T1000 (cell line): ENCODE measurements at regions not wholly inside any gene's neighbourhood (a gene's known extent, or its start where the extent isn't known, plus 50 kb on each side); places are given as distances from the start of the nearest gene placed in this dataset.

ENCODE experiments used
- DNase-seq: peaks from one replicate; lab custom pipeline; 2025; ENCODE audit warnings: mixed read lengths; lab: John Stamatoyannopoulos, UW

DNA sequence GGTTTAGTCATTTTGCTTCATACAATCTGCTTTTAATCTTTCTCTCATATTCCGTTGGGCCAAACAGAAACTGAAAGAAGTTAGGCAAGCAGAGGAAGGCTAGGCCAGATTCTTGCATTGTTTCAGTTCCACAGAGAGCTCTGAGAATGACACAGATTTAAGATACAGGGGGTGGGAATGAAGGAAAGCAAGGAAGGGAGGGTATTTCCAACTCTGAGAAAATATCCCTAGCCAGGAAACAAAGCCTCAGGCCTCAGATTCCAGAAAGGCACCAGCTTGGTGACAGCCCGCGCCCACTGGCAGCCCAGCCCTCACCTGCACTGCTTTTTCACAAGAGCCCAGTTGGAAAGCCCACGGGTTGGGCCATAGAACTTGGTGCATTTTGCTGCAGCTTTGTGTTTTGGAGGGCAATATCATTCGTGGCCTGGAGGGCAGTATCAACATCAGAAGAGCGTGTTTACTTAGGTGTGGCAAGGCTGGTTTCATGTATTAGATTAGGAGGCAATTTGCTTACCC, 63.5 kb downstream of the ENC1 start:
- no peak for DNase-seq

DNA sequence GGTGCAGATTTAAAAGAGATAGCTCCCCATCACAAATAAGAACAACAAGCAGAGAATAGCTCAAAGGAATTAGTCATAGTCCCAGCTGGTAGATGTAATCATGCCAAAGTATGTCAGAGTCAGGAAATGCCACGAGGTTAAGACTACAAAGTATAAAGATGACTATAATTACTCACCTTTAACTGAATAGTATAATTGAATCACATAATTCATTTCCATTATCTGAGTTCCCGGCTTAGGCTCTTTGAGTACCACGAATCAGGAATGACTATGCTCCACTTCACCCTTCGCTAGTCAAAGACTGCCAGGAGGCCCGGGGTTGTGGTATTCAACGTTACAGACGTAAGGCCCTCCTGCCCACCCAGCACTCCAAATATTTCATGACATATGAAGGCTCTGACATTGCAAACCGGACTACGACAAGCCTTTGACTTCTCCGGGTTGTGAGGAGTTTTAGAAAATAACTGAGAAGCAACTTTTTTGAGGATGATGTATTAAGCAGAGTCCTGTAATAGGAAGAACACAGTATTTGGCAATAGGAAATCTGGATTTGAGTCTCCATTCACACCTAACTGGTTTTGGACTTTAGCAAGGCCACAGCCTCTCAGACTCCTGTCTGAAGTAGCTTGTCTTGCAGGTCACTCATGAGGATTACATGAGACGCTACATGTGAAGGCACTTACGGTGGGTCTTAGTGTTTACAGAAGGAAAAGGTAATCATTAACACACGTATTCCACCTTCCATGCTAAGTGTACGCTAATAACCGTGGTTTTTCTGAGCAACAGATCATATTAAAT, 64.6 kb downstream of the ENC1 start:
- no peak for DNase-seq

DNA sequence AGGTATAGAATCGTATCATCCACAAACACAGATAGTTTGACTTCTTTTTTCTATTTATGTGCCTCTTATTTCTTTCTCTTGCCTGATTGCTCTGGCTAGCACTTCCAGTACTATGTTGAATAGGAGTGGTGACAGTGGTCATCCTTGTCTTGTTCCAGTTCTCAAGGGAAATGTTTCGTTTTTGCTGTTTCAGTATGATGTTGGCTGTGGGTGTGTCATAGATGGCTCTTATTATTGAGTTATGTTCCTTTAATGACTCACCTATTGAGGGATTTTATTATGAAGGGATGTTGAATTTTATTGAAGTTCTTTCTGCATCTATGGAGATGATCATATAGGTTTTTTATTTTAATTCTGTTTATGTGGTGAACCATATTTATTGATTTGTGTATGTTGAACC, 70.3 kb downstream of the ENC1 start:
- no peak for DNase-seq

DNA sequence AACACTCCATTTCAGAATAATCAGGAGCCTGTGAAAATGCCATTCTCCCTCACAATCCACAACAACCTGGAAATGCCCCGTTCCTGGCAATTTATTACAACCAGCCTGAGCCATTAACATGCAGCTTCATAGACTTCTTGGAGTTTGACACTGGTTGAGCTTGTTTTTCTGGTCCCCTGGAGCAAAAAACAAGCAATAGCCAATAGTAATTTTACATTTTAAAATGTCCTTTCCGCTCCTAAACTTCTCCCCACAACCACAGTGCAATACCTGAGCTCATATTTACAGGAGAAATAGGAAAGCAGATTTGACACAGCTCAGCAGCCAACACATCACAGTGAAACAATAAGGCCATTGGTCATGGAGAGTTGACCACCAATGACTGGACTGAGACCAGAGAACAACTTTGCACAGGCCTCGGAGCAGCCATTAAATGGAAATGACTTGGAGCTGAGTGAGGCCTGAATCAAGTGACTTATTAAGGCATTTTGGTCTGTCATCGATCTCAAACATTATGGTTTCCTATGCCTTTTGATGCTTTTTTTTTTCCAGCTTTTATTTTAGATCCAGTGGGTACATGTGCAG, 73.0 kb downstream of the ENC1 start:
- DNase-seq, result no peak

DNA sequence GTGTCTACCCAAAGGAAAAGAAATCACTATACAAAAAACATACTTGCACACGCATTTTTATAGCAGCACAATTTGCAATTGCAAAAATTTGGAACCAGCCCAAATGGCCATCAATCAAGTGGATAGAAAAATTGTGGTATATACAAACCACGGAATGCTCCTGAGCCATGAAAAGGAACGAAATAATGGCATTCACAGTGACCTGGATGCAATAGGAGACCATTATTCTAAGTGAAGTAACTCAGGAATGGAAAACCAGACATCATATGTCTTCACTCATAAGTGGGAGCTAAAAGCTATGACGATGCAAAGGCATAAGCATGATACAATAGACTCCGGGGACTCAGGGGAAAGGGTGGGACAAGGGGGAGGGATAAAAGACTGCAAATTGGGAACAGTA, 78.4 kb downstream of the ENC1 start:
- DNase-seq, result no peak

DNA sequence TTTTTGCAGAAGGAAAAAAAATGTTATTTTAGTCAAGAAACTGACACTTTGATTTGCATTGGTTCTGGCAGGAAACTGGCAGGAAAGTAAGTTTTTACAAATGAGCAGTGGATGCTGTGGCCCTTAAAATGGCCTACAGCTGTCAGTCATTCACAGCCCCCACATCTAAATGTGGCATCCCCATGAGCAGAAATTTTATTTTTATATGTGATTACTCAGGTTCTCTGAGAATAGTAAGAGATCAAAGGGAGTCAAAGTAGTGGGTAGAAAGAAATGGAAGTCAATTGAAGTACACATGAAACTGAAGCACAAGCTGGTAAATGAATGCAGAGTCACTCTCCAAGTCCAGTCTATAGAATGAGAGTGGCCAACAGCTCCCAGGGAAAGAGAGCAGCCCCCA, 80.3 kb downstream of the ENC1 start:
- DNase-seq, result no peak

DNA sequence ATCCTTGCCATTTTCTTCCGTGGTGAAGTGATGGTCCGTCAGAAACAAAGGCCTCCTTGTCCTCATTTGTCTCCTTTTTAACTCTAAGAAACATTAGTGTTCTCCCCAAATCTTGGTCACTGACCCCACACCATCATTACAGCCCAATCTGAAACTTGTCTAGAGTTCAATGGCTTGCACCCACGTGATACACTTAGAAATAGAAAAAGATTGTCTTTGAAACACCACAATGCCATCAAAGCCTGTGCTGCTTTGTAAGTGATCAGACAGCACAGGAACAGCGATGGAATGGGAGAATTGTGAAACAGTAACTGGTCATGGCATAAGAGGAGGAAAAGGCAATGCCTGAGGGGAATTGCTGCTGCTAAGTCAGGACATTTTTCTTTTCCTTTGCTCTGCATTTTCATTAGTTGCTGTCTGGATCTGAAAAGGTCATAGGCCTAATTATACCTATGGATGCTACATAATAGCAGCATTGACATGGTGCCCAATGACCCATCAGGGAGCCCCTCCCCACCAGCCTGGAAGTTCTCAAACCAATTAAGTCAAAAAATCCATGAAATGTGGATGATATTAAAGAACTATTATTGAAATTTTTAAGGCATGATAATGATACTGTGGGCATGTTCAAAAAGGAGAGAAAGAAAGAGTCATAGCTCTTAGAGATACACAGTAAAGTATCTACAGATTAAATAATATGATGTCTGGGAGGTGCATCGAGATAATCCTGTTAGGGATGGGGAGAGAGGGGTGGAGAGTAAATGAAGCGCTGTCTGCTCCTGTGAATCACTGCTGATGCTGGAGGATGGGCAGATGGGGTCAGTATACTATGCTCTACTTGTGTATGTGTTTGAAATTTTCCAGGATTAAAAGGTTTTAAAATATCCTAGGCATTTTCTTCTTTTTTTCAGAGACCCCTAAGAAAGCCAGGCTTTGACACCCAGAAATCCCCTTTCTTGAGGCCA, 83.6 kb downstream of the ENC1 start:
- no peak for DNase-seq

DNA sequence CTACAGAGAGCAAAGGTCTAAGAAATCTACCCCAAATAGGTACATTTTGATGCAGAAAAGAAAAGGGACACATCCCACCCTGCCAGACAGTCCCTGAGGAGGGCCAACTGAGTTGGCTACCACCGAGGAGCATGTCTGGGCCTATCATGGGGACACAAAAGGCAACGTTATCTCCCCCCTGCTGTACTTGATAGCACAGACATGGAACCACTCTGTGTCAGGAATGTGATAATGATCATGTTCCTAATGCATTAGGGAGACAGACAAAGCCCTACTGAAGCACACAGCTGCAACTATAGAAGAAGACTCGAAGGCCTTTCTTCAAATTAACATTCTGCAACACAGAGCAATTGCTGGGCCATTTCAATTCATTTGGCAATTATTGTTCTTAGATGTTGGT, 84.5 kb downstream of the ENC1 start:
- no peak for DNase-seq

DNA sequence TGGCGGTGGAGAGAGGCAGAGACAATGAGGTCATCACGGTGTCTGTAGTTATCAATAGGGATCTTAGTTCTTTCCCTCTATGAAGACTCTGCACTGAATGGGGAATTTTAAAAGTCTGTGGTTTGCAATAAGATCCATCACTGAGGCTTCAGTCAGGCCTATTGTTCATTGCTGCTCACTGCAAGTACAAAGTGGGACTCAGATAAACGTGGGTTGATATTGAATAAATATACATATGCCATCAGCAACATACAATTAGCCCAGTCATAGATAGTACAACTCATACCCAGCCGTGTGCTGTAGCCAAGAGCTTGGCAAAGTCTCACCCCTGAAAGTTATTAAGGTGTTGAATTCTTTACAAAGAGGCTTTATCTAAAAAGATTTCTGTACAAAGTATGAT, 88.4 kb downstream of the ENC1 start:
- no peak for DNase-seq

DNA sequence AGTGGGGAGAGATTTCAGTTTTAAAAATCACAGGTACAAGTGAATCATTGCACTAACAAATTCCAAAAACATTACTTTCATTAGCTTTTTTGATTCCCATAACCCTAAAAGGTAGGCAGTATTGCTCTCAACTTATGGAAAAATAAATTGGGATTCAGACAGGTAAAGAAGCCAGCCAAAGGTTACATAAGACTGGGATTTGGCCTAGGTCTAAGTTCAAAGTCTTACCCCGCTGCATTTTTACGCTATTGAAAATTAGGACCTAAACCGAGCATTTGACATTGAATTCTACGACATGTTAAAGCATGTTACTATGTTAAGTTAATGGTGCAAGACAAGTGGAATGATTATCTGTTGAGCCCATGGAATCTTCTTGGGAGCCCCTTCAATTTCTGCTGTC, 89.6 kb downstream of the ENC1 start:
- DNase-seq, result no peak

DNA sequence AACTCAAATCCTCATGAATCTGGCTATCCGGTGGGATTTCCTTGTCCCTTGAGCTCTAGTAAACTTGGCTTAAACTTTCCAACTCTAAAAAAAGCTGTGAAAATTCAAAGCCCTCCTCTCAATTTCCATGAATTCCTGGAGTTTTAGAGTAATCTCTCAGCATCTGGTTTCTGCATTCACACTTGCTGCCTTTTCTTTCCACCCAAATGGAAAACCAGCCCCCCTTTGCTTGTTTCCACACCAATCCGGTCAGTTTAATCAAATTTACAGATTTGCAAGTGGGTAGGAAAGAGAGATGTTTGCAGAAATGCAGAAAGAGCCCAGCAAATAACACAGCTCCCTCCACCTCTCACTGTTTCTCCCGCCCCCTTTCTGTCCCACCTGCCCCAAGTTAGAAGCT, 91.1 kb downstream of the ENC1 start:
- no peak for DNase-seq

DNA sequence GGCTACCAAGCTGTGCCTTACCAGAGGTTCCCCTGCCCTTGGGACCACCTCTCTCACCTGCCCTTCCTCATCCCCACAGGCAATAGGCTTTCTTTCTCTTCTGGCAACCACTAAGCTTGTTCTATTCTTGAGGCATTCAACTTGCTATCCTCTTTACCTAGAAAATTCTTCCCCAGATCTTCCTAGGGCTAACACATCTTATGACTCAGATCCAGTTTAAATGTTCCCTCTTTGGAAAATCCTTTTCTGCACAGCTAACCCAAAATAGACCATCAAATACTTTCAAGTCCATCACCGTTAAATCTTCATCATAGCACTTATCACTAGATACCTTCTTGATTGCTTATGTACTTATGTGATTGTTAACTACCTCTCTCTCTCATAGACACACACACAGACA, 93.7 kb downstream of the ENC1 start:
- DNase-seq, result no peak

DNA sequence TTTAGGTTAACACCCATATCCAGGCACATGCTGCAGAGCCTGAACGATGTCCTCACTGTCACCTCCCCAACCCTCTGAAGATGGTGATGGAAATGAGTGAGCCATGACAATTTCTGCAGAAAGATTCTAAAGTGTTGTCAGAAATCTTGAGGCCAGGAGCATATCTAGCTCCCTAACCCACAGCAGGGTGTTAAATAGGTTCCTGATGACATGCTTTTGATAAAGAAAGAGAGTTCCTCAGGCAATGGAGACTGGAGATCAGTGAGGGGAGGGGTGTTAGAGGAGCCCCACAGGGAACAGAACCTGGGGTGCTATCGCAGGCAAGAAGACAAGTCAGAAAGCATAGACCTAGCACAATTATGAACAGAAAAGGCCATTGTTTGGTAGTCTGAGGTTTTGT, 95.7 kb downstream of the ENC1 start:
- no peak for DNase-seq

DNA sequence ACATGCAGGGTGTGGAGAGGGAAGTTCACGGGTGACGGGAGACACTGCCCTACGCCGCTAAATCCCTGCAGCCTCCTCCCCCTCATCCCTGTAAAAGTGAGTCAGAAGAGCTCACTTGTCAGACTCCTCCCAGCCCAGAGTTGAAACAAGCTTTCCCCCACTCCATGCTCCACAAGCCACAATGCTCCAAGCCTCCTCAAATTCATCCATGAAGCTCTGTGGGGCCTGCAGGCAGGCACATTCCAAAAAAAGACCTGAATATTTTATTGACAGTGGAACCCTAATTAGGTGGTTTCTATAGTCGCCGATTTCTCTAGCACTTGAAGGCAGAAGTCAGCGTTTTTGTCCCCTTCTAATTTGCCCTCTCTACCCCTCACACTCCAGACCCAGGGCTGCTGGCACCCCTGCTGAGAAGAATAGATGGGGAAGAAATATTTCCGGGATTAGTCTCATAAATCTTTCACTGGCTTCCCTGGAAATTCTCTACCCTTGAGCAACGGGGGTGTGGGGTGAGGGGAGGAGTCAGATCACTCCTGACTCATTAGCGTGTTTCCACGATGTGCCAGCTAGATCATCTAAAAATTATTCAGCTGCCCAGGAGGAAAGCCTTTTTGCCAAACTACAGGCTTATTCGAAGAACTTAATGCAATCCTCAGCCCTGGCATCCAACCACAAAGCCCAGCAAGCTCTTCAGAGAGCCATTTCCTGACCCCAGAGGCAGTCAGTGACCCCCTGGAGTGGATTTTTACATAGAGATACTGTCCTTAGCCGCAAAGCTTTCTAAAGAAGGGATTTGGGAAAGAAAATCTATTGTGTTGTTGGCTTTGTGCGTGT, 97.1 kb downstream of the ENC1 start:
- peak; percentile 68 for DNase-seq

DNA sequence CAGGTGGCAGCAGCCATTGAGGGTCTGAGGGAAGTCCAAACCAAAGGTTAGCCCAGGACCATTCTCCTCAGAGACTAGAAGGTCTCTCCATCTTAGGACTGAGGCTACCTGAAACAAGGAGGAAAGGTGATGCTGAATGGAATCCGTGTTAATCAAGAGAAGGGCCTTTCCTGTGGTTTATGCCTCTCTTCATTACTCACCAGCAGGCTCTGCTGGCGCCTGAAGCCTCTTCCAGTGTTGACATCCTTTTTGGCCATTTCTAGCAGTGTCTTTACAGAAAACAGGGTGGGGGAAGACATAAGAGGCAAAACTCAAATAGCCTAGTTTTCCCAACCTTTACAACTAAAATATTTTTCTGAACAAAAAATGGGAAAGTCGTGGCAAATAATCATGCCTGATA, 98.0 kb downstream of the ENC1 start:
- no peak for DNase-seq

DNA sequence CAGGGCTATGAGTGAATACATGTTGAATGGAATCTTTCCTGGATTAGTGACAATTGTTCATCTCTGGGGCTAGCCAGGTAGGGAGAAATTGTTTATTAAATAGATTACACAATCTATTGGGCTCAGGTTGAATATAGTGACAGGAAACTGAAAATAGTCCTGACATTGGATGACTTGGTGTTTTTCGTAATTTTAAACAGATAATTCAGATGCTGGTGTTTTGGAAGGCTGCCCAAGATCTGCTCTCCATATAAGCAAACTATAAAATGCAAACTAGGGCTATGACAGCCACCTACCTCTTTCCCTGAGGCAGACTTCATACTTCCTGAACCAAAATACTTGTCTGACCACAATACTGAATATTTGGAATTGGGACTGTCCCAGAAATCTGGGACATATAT, 99.1 kb downstream of the ENC1 start:
- no peak for DNase-seq

DNA sequence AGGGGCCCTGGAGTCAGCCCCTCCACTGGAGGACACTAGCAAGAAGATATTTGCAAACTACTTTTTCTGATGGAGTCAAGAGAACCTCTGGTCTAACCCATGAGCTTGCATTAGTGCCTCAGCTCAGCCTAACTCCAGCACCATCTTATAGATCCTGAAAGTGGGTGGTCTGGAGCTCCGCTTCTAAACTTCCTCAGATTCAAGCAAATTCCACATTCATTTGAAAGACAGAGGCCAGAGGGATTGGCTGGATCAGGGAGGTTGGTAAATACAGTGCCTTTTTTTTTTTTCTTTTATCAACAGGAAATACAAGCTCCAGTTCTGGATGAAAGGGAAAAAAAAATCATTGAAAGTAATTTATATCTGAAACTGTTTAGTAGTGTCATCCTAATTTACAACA, 99.9 kb downstream of the ENC1 start:
- no peak for DNase-seq

DNA sequence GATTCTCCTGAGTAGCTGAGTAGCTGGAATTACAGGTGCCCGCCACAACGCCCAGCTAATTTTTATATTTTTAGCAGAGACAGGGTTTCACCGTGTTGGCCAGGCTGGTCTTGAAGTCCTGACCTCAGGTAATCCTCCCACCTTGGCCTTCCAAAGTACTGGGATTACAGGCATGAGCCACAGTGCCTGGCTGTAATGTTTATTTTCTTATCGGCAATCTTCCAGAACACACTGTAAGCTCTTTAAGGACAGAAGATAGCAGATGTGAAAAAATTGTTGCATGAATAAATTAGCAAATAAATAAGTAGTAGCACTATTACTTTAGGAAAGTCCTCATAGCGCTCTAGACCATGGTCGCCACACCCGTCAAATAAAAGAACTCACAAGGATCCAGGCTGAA, 100.5 kb downstream of the ENC1 start:
- DNase-seq, result no peak

DNA sequence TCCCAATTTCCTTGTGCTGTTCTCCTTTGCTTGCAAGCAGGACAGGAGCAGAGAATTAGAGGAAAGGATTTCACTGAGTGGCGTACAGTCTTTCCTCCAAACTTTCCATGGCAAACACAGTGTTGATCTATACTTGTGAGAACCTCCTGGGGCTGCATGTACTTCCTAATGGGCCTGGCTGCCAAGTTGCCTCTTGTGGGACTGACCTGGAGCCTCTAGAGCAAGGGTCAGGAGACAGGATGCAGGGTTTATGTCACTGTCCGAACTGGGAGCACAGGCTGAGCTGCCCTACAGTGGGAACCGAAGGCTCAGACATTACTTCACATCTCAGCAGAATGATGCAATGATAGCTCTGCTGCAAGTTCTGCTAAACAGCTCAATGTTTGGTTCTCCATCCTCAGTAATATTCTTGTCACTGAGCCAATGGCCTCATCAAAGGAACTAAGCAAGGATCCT, 102.3 kb downstream of the ENC1 start:
- DNase-seq, result no peak

DNA sequence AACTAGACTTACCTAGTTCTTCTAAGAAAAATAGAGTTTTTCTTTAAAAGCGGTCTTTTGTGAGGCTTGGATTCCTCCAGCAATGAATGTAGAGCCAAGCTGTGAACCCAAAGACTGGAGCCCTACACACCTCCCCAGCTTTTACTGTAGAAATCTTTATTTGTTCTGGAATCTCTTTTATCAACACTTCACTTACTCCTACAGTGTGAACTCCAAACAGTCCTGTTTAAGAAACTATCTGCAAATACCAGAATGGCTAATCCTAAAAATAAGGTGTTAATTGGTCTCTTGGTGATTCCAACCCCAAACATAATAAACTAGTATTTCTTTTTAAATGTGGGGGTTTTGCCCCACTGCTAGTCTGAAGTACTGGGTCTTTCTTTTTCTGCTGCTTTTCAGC, 103.9 kb downstream of the ENC1 start:
- no peak for DNase-seq

DNA sequence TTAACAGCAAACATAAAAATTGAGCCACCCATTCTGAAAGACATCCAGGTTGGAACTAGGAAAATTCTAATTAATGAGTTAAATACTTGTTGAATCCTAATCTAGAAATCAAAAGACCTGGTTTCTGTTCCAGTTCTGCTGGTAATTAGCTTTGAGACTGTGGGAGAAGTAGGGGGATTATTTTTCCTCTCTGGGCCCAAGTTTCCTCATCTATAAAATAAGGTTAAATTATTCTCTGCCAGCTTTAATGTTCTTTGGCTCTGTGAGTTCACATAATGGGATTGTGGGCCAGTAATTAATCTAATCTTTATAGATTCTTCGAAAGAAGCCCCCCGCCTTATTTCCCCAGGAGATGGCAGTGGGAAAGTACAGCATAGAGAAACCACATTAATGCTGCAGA, 104.6 kb downstream of the ENC1 start:
- no peak for DNase-seq
